ENCODE measurements at regions not wholly inside any gene's neighbourhood (a gene's known extent, or its start where the extent isn't known, plus 50 kb on each side); places are given as distances from the start of the nearest gene placed in this dataset.

DNA sequence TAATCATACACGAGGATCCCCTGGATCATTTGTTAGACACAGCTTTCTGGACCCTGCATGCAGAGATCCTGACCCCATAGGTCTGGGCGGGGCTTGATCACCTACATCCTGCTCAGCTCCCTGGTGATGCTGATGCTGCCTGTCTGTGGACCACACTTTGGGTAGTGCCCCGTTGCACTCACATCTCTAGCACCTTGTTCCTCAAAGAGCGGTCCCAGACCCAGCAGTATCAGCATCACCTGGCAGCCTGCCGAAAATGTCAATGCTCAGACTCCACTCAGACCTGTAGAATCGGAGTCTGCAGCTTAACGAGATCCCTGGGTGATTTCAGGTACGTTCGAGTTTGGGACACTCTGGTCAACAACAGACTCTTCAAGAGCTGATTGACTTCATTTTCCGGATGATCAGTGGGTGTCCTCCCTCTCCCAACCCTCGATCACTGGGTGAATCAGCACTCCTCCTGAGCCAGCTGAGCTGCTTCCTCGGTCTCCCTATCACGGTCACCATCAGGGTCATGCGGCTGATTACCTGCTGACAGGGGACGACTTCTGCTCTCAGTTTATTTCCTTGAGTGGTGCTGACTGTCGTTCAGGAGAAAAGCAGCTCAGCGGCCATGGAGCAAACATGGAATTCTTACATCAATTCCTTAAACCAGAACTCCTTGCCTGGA is 150.6 kb upstream of the RAB12 start:
- no peak for DNase-seq (ENCODE audit: low read depth in 2 of 2)

DNA sequence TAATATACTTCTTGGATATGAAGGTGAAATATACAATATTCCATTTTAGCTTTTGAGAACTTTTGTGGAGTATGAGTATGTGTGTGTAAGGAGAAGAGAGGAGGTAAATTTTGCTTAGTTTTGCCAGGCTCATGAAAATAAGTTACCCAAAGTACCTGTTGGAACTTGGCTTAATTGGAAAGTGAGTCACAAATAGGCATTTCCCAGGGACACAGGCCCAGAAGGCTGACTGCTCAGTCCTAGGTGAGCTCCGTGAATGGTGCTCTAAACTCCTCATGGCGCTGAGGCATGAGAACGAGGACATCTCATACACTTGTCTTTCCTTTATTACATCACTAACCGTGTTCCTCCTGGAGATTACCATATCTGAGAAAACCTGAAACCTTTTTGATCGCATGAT is 148.5 kb upstream of the RAB12 start:
- no peak for DNase-seq (ENCODE audit: low read depth in 2 of 2)

DNA sequence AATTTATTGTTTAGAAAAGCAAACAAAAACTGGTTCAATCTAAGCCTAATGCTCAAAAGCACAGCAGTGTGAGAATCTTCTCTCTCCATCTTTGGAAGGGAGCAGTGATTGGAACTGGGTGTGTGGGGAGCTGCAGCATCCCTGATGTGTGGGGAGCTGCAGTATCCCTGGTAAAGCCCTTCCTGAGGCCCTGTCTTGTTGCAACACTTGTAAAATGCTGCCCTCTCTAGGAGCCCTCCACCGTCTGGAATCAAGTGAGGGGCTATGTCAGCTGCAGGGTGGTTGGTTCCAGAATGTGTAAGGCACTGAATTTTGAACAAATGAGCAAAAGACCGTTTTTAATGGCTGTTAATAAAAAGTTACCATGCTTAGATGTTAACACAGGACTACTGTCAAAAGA is 147.7 kb upstream of the RAB12 start:
- no peak for DNase-seq (ENCODE audit: low read depth in 2 of 2)

DNA sequence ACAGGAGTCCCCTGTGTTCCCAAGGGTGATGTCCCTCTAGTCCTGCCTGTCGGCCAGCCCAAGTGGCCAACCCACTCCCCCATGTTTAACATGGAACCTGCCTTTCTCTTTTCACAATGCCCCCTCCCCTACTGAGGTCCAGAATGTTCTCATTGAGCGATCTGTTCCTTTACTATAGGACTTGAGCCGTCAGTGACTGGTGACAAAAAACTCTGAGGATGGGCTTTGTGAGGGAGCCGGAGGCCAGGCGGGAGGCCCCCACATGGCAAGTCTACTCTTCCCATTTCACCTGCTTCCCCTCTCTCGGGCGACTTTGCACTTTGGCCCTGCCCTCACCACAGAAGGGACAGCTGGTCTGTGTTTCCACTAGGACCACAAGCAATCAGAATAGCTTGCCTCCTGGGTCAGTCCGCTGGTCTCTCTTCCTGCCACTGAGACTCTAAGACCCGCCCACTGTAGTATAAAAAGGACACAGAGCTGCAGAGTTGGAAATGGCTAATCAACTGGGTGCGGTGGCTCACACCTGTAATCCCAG is 146.5 kb upstream of the RAB12 start:
- DNase-seq (ENCODE audit: low read depth in 2 of 2) = no peak

DNA sequence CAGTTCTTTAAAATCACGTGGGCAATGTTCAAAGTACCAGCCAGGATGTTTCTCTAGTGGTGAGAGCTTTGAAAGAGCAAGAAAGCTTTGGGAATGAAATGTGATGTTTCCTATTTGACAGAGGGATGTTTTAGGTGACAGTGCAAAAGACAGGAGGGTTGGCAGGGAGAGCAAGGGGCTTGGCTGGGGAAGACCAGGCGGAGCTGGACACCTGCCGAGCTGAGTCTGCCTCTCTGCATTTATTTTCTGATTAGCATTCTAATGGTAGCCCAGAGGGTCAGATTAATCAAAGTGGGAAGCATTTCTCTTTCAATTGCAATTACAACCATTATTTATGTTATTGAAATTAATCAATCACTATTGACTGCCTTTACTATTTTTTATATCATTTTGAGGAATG is 145.4 kb upstream of the RAB12 start:
- DNase-seq (ENCODE audit: low read depth in 2 of 2) = no peak

DNA sequence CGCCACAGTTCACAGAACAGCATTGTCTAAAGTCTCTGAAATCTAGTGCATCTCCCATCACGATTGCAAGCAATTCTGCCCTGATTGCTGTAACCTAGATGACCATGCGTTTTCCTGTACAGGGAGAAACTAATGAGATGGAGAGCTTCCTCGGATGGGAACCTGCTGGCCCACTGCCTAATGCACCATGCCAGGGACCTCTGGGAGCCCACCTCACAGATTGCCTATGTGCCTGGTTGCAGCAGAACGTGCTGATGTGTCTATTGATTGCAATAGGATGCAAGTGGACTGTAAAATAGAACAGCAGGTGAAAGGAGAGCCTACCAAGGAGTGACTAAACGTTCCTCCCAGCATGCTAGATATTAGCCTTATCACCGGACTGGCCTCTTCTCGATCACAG is 141.0 kb upstream of the RAB12 start:
- DNase-seq (ENCODE audit: low read depth in 2 of 2) = no peak

DNA sequence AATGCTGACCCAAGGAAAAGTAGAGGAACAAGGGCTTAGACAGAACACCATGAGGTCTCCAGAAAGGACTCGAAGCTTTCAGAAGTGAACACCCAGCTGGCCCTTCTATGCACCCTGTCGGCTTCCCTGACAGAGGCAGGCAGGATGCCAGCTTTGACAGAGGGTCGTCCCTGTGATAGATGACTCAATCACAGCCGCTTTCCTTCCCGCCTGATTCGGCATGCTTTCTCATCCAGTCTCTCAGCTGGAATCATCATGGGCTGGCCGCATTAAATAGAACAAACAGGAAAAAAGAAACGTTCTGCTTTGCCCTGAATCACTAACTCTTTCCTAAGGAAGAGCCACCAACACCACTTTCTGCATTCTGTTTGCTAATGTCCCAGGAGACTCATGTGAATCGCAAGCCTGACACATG is 140.3 kb upstream of the RAB12 start:
- peak; percentile 11 to 14 for DNase-seq (ENCODE audit: low read depth in 2 of 2)

DNA sequence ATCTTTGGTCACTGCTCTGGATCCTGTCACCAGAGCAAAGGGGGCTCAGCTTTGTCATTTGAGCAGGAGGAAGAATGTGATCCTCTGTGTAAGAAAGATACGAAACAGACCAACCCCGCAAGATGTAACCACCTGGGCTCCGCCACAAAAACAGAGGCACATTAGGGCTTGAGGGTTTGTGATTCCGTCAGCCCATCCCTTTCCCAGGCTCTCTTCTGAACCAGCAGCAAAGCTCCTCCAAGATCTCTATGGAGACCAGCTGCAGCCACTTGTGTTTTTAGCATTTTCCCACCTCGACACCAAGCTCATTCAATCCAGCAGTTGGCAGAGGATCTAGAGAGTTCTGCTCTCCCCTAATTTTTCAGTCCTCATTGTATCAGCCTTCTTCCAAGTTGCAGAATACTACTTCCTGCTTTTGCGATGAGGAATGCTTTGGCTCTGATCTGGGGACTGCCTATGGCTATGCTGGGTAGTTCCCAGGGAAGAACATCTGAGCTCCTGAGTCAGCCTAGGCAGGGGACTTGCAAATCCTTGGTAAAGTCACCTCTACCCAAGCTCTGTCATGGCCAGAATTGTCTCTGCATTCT is 139.6 kb upstream of the RAB12 start:
- peak in 1 of 2 experiments; percentile 4 for DNase-seq (ENCODE audit: low read depth in 2 of 2)

DNA sequence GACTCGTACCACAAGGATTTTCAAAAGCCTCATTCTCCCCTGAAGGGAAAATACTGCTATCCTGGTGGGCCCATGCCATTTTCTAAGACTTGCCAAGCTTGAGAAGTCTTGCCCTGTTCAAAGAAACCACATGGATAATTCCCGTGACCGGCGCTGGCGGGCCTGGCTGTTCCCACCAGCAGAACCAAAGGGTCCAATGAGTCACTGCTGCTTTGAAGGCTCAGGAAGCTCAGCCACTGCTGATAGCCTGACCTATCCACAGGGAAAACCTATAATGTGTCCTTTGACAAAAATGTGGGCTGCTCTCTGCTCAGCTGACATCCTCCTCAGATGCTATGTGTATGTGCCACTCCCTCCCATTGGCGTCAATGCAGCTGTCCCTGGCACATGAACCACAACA is 137.9 kb upstream of the RAB12 start:
- DNase-seq (ENCODE audit: low read depth in 2 of 2) = no peak

DNA sequence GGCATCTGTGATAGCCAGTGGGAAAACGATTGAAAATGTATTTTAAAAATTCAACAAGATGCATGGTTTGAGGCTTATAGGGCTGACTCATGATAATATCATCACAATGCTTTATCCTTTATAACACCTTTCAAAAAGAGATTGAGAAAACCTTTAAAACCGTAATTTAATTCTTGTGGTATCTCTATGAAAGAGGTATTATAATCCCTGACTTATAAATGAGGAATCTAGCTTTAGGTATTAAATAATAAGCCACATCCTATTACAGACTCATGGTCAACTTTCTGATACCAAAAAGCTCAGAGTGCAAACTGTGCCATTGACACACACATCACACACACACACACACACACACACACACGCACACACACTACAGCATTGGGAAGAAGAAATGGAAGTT is 134.6 kb upstream of the RAB12 start:
- no peak for DNase-seq (ENCODE audit: low read depth in 2 of 2)

DNA sequence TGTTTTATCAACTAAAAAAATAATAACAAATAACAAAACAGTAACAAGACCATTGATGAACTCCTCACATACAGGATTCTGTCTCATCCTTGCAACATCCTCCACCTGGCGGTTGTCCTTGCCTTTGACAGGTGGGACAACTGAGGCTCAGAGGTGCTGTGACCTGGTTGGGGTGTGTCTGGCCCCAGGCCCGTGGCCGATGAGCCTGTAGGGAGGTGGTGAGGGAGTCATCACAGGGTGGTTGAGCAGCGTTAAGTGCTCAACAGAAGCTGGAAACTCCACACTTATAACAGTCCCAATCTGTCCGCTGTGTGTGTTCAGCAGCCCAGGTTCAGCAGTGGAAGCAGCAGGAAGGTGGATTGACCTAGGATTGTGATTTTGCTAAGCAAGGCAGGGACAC is 131.6 kb upstream of the RAB12 start:
- no peak for DNase-seq (ENCODE audit: low read depth in 2 of 2)

DNA sequence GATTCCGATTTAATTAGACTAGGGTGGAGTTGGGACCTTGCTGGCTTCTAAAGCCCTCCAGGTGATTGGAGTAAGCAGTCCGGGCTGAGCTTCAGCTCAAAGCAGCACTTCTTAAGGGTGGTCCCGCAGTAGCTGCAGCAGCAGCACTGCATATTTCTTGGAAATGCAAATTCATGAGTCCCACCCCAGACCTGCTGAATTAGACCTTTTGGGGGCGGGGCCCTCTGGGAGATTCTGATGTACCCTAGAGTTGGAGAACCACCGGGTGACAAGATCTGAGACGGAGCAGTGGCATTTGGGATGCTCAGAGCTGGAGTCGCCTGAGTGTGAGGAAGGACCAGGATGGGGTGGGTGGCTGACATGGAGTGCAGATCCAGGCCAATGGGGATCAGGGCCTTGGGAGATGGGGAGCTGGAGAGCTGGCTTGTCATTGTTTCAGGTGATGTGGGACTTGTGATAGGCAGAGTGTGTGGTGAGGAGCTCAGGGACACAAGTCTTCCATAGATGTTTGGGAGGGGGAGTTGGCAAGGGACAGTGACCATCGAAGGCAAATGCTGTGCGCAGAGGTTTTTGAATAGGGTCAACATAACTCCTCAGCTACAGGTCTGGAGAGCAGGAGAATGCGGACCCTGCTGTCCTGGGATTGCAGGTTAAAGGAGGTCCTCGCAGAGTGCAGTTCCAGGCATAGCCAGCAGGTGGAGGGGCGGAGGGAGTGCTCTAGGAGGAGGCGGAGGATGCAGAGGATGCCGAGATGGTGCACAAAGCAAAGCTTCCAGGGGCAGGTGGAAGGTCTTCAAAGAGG is 130.9 kb upstream of the RAB12 start:
- peak; percentile 12 to 16 for DNase-seq (ENCODE audit: low read depth in 2 of 2)

DNA sequence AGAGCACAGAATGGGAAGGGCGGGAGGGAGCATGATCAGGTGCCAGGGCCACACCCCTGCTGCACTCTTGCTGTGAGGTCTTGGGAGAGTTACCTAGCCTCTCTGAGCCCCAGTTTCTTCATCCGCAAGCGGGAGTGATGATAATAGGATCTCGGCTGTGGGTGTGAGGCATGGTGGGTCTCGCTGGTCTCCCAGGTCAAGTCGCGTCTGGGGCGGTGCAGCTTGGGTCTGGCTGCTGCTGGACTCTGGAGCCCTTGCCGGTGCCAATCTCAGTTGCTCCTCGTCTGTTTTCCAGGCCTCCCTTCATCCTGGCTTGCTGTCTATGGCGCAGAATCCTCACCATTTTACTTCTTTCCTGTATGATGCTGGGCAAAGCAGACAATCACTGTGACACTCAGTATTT is 130.3 kb upstream of the RAB12 start:
- no peak for DNase-seq (ENCODE audit: low read depth in 2 of 2)

DNA sequence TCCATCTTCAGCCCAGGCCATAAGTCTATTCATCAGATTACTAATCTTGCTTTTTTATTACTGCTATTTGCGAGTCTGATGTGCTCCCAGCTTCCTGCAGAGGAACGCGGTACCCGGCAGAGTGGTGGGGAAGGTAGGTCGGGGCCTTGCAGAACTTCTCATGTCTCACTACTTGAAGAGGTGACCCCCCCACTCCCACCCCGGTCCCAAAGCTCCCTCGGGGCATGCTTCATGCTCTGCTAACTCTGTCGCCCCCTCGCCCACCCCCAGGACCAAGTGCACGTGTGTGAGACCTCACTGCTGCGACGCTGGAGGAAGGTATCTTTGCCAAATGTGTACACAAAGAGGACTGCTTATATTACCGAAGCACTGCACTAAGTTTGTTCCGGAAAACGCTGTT is 129.4 kb upstream of the RAB12 start:
- no peak for DNase-seq (ENCODE audit: low read depth in 2 of 2)

DNA sequence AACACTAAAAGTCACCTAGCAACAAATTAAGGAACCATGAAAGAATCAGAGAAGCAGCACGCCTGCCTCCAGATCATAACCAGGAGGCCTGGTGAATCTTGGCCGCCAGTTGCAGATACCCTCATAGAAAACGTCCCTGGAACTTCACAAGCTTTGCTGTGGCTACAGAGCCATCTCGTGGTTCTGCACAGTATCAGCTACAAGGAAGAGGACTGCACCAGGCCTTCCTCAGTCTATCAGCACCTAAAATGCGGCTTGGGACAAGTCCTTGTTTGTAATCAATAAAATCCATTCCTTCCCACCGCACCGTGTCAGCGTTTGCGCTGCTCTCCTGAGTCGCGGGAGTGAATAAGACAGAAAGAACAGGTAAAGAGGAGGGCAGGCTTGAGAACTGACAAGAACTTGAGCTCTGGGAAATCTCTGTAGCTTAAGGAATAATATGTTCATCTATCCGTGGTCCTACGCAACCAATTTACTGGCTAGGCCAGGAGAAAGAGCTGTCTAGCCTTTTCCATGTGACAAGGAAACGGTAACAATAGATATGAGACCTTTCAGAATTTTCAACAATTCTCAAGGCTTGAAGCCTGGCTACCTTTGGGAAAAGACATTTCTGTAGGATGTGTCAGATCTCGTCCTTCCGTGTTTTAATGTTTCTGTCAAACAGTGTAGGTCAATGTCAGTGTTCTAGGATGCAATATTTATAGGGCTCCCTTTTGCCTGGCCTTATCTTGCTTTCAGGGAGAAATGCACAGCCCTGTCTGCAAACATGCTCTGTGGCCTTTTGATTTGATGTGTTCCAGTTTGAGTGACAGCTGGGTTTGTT is 128.5 kb upstream of the RAB12 start:
- peak; percentile 20 to 23 for DNase-seq (ENCODE audit: low read depth in 2 of 2)

DNA sequence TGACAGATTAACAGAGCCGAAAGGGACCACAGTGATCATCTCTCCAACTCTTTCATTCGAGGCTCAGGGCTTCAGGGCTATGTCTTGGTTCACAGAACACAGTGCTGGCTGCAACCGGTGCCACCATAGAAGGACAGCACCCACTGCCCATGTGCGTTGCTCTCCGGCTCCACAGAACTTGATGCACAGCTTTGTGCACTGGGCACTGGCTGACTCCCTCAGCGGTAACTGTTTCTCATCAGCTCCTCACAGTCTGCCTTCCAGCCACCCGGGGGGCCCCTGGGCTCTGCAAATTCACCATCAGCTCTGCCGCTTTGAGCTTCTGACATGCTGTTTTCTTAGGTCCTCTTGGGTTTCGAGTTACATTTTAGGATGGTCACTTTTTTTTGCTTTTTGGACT is 124.3 kb upstream of the RAB12 start:
- DNase-seq (ENCODE audit: low read depth in 2 of 2) = no peak

DNA sequence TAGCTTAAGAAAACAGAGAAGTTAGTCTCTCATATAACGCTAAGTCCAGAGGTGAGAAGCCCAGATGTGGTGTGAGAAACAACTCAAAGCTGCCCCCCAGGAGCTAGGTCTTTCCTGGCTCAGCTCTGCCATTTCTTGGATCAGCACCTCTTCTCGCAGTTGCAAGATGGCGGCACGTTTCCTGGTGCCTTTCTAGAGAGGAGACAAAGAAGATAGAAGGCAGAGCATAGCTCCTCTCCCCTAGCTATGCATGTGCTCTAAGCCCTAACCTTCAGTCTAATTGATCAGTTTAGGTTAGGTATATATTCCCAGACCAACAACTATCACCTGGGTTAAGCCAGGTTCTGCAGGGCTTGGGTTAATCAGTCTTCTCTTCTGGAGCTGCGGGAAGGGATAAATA is 119.5 kb upstream of the RAB12 start:
- no peak for DNase-seq (ENCODE audit: low read depth in 2 of 2)

DNA sequence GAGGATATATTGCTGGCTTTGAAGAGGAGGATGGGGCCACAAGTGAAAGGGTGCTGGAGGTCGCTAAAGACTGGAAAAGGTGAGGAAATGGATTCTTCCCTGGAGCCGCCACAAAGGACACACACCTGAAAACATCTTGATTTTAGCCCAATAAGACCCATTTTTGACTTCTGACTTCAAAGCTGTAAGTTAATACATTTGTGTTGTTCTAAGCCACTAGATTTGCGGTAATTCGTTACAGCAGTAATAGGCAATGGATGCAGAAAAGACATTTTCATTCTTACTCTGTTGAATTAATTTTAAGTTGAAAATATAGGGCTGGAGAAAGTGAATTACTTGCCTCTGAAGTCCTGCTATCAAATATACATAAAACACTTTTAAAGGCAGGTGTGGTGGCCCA is 117.7 kb upstream of the RAB12 start:
- no peak for DNase-seq (ENCODE audit: low read depth in 2 of 2)

DNA sequence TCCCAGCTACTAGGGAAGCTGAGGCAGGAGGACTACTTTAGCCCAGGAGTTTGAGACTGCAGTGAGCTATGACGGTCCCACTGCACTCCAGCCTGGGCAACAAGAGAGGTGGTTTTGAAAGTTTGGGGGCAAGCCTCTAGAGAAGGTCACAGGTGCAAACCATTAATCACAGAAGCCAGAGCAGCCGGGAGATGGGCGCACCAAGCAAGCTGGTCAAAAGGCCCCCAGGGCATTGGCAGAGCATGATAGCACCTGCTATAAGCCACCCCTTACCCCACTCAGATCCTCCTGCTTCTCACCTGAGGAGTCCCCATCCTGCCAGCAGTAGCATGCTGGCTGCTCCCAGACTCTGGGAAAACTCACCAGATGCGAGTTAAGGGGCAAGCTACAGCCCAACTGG is 116.1 kb upstream of the RAB12 start:
- no peak for DNase-seq (ENCODE audit: low read depth in 2 of 2)

DNA sequence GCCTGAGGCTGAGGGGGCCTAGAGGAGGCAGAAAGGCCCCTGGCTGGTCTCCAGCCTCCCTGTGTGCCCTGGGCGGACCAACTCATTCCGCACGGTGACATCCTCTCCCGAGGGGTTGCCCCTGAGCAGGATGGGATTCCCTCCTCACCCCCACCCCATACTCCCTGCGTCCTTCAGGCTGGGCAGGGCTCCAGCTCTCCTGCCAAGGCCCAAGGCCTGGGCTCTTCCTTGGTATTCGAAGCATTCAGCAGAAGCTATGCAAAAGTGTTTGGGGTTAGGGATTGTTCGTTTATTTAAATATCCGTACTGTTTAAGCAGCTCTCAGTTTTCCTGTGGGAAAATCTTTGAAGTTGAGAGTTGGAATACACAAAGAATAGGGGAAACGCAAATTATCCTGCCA is 113.1 kb upstream of the RAB12 start:
- DNase-seq (ENCODE audit: low read depth in 2 of 2) = no peak

DNA sequence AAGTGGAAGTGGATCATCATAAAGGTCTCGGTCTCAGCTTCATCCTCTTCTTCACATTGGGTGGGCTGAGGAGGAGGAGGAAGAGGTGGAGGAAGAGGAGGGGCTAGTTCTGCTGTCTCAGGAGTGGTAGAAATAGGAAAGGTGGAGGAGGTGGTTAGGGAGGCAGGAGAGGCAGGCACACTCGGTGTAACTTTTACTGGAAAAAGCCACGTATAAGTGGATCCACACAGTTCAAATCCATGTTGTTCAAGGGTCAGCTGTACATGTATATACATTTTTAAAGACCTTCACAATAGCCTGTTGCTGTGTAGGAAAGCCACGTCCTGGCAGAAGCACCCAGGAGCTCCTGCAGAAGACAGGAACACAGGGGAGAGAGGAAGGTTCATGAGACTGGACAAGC is 110.3 kb upstream of the RAB12 start:
- no peak for DNase-seq (ENCODE audit: low read depth in 2 of 2)
